GM18498 (cell line): ENCODE measurements at regions not wholly inside any gene's neighbourhood (a gene's known extent, or its start where the extent isn't known, plus 50 kb on each side); places are given as distances from the start of the nearest gene placed in this dataset.
"Not testable (repeated sequence)": the region's sequence is repeated elsewhere in the genome, so short reads cannot be mapped to it uniquely, and the experiment has no call there.

Experiments
- ATAC-seq: cut with Tn5 transposase; IDR thresholded peaks from one replicate; pipeline ENCODE4 v1.9.1; 2021; ENCODE audit warnings: mild to moderate bottlenecking, moderate library complexity; ENCODE audit not compliant: unreplicated experiment

- no peak for ATAC-seq
Measured at GRCh38 chr6:141884850-141885249, 247.9 kb upstream of the GJE1 start.

- no peak for ATAC-seq
Measured at GRCh38 chr6:141878686-141879085, 254.0 kb upstream of the GJE1 start.

GRCh38 chr6:141877275-141877983, 255.3 kb upstream of the GJE1 start:
- no peak for ATAC-seq

DNA sequence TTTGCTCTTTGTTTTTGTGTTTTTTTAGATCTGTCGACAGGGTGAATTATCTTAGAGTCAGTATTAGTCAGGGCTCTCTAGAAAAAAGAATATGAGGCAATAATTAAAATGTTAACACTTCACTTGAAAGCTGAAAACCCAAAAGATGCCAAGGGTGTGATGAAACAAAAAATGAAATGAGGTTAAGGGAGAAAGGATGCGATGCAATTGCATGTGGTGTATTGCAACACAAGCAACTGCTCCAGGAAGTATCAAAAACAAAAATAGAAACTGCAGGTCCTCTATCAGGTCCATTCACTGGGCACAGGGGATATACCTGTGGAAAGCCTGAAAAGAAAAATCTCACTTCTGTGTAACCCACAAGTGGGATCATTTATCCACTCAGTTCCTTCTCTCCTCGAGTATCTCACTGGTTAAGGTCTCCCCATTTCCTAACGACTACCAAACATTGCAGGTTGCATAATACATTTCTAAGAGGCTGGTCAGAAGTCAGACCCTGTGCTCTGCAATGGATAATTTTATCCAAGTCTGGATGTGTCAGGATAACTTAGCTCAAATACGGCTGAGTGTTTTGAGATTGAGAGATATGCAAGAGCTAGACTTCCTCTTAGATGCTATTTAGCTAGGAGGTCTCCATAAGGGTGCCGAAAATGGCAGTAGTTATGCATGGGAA, 257.7 kb upstream of the GJE1 start:
- no peak for ATAC-seq

- not testable (repeated sequence) for ATAC-seq
Measured at GRCh38 chr6:141869509-141869908, 263.2 kb upstream of the GJE1 start.

DNA sequence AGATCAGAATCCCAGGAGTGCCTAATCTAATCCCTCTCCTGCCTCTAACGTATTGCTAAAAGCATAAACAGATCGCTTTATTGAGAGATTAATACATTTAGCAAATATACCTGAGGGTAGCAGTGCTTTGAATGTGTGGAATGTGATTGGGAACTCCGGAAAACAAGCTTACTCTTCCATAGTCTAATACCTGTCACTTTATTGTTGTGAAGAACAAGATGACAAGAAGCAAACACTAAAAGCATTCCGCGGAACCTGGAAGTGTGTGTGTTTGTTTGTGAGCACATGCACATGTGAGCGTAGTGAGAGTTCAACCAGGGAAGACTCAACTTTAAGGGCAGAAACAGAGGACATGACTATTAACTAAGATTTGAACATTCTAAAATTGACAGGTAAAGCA, 265.0 kb upstream of the GJE1 start:
- ATAC-seq: no peak

DNA sequence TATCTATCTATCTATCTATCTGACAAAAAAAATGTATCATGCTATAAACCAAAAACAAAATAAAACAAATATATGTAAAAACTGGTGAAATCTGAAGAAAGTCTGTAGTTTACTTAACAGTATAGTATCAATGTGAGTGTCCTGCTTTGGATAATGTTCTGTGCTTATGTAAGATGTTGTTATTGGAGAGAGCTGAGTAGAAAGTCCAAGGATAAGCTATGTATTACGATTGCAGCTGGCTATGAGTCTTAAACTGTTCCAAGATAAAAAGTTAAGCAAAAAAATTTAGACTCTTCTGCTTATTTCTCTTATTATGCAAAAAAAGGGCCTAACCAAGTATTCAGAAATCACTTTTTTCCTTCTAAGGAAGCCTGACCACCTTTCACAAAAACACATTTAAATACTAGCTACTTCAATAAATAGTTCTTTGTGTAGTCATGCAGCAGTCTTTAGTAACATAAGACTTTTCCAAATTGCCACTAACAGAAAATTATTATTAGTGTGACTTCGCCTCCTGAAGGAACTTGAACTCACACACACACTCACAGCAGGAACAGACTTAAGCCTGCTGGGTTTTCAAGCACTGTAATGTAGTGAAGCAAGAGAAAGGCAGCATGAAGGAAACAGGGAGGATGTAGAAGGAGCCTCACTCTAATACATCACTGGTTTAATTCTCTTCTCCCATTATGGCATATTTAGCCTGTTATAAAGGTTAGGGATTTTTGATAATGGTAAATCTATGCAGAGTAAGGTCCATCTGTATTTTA, 265.8 kb upstream of the GJE1 start:
- ATAC-seq: no peak

DNA sequence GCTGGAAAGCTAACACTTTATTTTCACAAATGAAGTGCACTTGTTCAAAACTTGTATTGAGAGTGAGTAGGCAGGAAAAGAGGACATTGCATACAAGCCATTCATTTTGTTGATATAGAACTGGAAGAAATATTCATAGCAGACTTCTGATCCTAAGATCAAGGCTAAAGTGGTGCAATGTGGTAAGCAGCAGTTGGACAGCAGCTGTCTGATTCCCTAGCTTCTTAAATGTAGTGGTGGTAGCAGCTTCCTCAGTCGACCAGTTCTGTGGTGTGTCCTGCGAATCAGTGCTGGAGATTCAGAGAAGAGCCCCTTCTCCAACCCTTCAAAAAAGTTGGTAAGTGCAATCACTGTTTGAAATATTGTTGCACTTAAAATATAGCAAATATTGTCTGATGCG, 281.7 kb upstream of the GJE1 start:
- ATAC-seq: no peak

- no peak for ATAC-seq
Measured at GRCh38 chr6:141848029-141848890, 284.5 kb upstream of the GJE1 start.

GRCh38 chr6:141846639-141847038, 286.1 kb upstream of the GJE1 start:
- no peak for ATAC-seq

DNA sequence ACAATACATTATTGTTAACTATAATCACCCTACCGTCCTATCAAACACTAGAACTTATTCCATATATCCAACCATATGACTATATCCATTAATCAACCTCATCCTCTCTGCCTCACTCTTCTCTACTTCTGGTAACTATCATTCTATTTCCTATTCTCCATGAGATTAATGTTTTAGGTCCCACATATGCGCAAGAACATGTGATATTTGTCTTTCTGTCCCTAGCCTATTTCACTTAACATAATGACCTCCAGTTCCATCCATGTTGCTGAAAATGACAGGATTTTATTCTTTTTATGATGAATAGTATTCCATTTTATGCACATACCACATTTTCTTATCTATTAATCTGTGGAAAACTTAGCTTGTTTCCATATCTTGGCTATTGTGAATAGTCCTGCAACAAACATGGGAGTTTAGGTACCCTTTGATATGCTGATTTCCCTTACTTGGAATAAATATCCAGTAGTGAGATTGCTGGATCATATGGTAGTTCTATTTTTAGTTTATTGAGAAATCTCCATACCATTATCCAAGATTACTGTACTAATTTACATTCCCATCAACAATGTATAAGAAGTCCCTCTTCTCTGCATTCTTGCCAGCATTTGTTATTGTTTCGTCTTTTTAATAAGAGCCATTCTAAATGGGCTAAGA, 289.4 kb upstream of the GJE1 start:
- ATAC-seq: no peak

- ATAC-seq: no peak
Measured at GRCh38 chr6:141833001-141833655, 299.6 kb upstream of the GJE1 start.

DNA sequence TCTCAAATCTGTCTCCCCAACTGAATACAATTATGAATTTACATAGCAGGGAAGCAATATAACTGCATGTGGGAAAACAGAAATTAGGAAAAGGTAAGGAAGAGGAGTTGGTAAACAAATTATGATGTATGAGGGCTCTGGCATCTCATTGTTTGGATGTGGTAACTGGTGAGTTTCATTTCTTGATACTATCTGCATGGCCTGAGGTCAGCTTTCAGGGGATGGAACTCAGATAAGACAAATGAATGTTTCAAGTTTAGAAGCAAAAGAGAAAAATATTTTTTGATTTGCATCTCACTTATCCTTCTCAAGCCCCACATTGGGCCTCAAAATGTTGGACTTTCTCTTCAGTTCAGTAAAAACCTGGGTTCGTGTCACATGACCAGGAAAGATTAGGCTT, 302.2 kb upstream of the GJE1 start:
- ATAC-seq: no peak

GRCh38 chr6:141829566-141830360, 303.0 kb upstream of the GJE1 start:
- ATAC-seq: no peak

- ATAC-seq: no peak
Measured at GRCh38 chr6:141824350-141824749, 308.4 kb upstream of the GJE1 start.

DNA sequence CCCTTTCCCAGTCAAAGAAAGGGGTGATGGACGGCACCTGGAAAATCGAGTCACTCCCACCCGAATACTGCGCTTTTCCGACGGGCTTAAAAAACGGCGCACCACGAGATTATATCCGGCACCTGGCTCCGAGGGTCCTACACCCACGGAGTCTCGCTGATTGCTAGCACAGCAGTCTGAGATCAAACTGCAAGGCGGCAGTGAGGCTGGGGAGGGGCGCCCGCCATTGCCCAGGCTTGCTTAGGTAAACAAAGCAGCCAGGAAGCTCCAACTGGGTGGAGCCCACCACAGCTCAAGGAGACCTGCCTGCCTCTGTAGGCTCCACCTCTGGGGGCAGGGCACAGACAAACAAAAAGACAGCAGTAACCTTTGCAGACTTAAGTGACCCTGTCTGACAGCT, 317.7 kb upstream of the GJE1 start:
- not testable (repeated sequence) for ATAC-seq

GRCh38 chr6:141809901-141810300, 322.8 kb upstream of the GJE1 start:
- no peak for ATAC-seq

GRCh38 chr6:141808662-141809061, 324.1 kb upstream of the GJE1 start:
- ATAC-seq: no peak

- ATAC-seq: not testable (repeated sequence)
Measured at GRCh38 chr6:141800973-141801372, 331.8 kb upstream of the GJE1 start.
